HG02759 (cell line): ENCODE measurements at regions not wholly inside any gene's neighbourhood (a gene's known extent, or its start where the extent isn't known, plus 50 kb on each side); places are given as distances from the start of the nearest gene placed in this dataset.
"Not testable (repeated sequence)": the region's sequence is repeated elsewhere in the genome, so short reads cannot be mapped to it uniquely, and the experiment has no call there.

Source experiments
- ATAC-seq: cut with Tn5 transposase; IDR thresholded peaks from one replicate; pipeline ENCODE4 v1.9.1; 2021; ENCODE audit warnings: mild to moderate bottlenecking, moderate library complexity; ENCODE audit not compliant: unreplicated experiment

- ATAC-seq, result no peak
Measured at GRCh38 chr21:14829685-14830084, 235.1 kb downstream of the NRIP1 start.

- ATAC-seq, result no peak
Measured at GRCh38 chr21:14827468-14827867, 237.3 kb downstream of the NRIP1 start.

GRCh38 chr21:14826630-14827029 lies 238.2 kb downstream of the NRIP1 start:
- ATAC-seq, result peak; percentile 62

- ATAC-seq, result peak; percentile 64
Measured at GRCh38 chr21:14825514-14825974, 239.3 kb downstream of the NRIP1 start.

- no peak for ATAC-seq
Measured at GRCh38 chr21:14824126-14824525, 240.7 kb downstream of the NRIP1 start.

GRCh38 chr21:14817311-14817710 lies 247.5 kb downstream of the NRIP1 start:
- ATAC-seq, result no peak

GRCh38 chr21:14814991-14815390 lies 249.8 kb downstream of the NRIP1 start:
- ATAC-seq, result no peak

- no peak for ATAC-seq
Measured at GRCh38 chr21:14814282-14814681, 250.5 kb downstream of the NRIP1 start.

- not testable (repeated sequence) for ATAC-seq
Measured at GRCh38 chr21:14804170-14804569, 258.1 kb upstream of the SAMSN1 start.

- no peak for ATAC-seq
Measured at GRCh38 chr21:14797543-14797942, 251.4 kb upstream of the SAMSN1 start.

GRCh38 chr21:14787312-14787711 lies 241.2 kb upstream of the SAMSN1 start:
- ATAC-seq, result no peak

GRCh38 chr21:14785679-14786078 lies 239.6 kb upstream of the SAMSN1 start:
- no peak for ATAC-seq

GRCh38 chr21:14773777-14774345 lies 227.7 kb upstream of the SAMSN1 start:
- ATAC-seq, result no peak

GRCh38 chr21:14771593-14771992 lies 225.5 kb upstream of the SAMSN1 start:
- no peak for ATAC-seq

- no peak for ATAC-seq
Measured at GRCh38 chr21:14768042-14768441, 221.9 kb upstream of the SAMSN1 start.

GRCh38 chr21:14767192-14767852 lies 221.2 kb upstream of the SAMSN1 start:
- ATAC-seq, result no peak

GRCh38 chr21:14766241-14766640 lies 220.1 kb upstream of the SAMSN1 start:
- ATAC-seq, result no peak

- ATAC-seq, result peak; percentile 36
Measured at GRCh38 chr21:14763695-14764064, 217.6 kb upstream of the SAMSN1 start.

GRCh38 chr21:14762734-14763694 lies 216.9 kb upstream of the SAMSN1 start:
- peak; percentile 97 for ATAC-seq

GRCh38 chr21:14762327-14762726 lies 216.2 kb upstream of the SAMSN1 start:
- ATAC-seq, result no peak

GRCh38 chr21:14759285-14759684 lies 213.2 kb upstream of the SAMSN1 start:
- no peak for ATAC-seq

- no peak for ATAC-seq
Measured at GRCh38 chr21:14758849-14759248, 212.7 kb upstream of the SAMSN1 start.
